Astrocyte (in vitro differentiated cells and primary cell): ENCODE measurements at regions not wholly inside any gene's neighbourhood (a gene's known extent, or its start where the extent isn't known, plus 50 kb on each side); places are given as distances from the start of the nearest gene placed in this dataset.

Source experiments
- DNase-seq: peaks from one replicate; pipeline ENCODE4 v3.0.0-alpha.2; 2010; ENCODE audit warnings: low read depth
- FAIRE-seq: peaks from 2 replicates; lab custom pipeline; 2011; peaks lifted over from hg19 to GRCh38; lab: Jason Lieb, UNC
- H2AFZ ChIP-seq: 2 replicates; pipeline ENCODE4 v1.6.0; 2012; ENCODE audit warnings: low read depth, low read length, inconsistent platforms
- H3K27ac ChIP-seq: 2 replicates; pipeline ENCODE4 v1.5.1; 2011; ENCODE audit warnings: low read depth, low read length, inconsistent platforms
- H3K27me3 ChIP-seq: 2 replicates; pipeline ENCODE4 v1.6.0; 2011; ENCODE audit warnings: low read length, inconsistent platforms; ENCODE audit not compliant: insufficient read depth
- H3K36me3 ChIP-seq: 2 replicates; pipeline ENCODE4 v1.5.1; 2011; ENCODE audit warnings: low read length, inconsistent platforms; ENCODE audit not compliant: insufficient read depth
- H3K4me1 ChIP-seq: 2 replicates; pipeline ENCODE4 v1.5.1; 2011; ENCODE audit warnings: low read length, inconsistent platforms; ENCODE audit not compliant: insufficient read depth
- H3K4me2 ChIP-seq: 2 replicates; pipeline ENCODE4 v1.6.0; 2012; ENCODE audit warnings: low read length, inconsistent platforms
- H3K4me3 ChIP-seq: 2 replicates; pipeline ENCODE4 v1.5.1; 2011; ENCODE audit warnings: low read depth, mild to moderate bottlenecking, low read length, inconsistent platforms; ENCODE audit not compliant: insufficient read depth
- H3K79me2 ChIP-seq: 2 replicates; pipeline ENCODE4 v1.6.0; 2012; ENCODE audit warnings: mild to moderate bottlenecking, low read length, inconsistent platforms; ENCODE audit not compliant: insufficient read depth
- H3K9ac ChIP-seq: 2 replicates; pipeline ENCODE4 v1.6.0; 2012; ENCODE audit warnings: mild to moderate bottlenecking, low read length, inconsistent platforms
- H3K9me3 ChIP-seq: 2 replicates; pipeline ENCODE4 v1.5.1; 2012; ENCODE audit warnings: low read depth, mild to moderate bottlenecking, low read length, inconsistent platforms; ENCODE audit not compliant: insufficient read depth
- H4K20me1 ChIP-seq: 2 replicates; pipeline ENCODE4 v1.6.0; 2012; ENCODE audit warnings: low read length, inconsistent platforms; ENCODE audit not compliant: insufficient read depth
- H3K27ac Mint-ChIP-seq: one replicate; pipeline ENCODE4 v1.8.0; 2021; ENCODE audit warnings: mild to moderate bottlenecking, mixed read lengths; ENCODE audit not compliant: unreplicated experiment
- H3K27me3 Mint-ChIP-seq: one replicate; pipeline ENCODE4 v1.8.0; 2021; ENCODE audit warnings: low read depth, mixed read lengths; ENCODE audit not compliant: unreplicated experiment
- H3K36me3 Mint-ChIP-seq: one replicate; pipeline ENCODE4 v1.8.0; 2021; ENCODE audit warnings: low read depth, mixed read lengths; ENCODE audit not compliant: unreplicated experiment
- H3K4me1 Mint-ChIP-seq: one replicate; pipeline ENCODE4 v1.8.0; 2021; ENCODE audit warnings: low read depth, mixed read lengths; ENCODE audit not compliant: unreplicated experiment
- H3K4me3 Mint-ChIP-seq: one replicate; pipeline ENCODE4 v1.8.0; 2021; ENCODE audit warnings: mild to moderate bottlenecking, moderate library complexity, mixed read lengths; ENCODE audit not compliant: unreplicated experiment
- H3K9me3 Mint-ChIP-seq: one replicate; pipeline ENCODE4 v1.8.0; 2021; ENCODE audit warnings: mild to moderate bottlenecking, mixed read lengths; ENCODE audit not compliant: unreplicated experiment
- CTCF ChIP-seq: IDR thresholded peaks from 2 replicates; pipeline ENCODE4 v1.5.1; 2011; ENCODE audit warnings: low read depth, mild to moderate bottlenecking, inconsistent platforms, low read length, moderate library complexity; ENCODE audit not compliant: insufficient read depth
- EZH2 ChIP-seq: IDR thresholded peaks from 2 replicates; pipeline ENCODE4 v1.6.1; 2012; ENCODE audit warnings: mild to moderate bottlenecking, low read length, inconsistent platforms; ENCODE audit not compliant: insufficient read depth

GRCh38 chr7:13151978-13152377, 464.5 kb downstream of the ARL4A start:
- no peaks in the 10 kb centered on the region for H3K36me3 ChIP-seq
- no peaks in the 10 kb centered on the region for H3K27me3 ChIP-seq
- no peaks in the 10 kb centered on the region for H4K20me1 ChIP-seq
- no peak overlapping the region for H2AFZ ChIP-seq
- H3K4me1 Mint-ChIP-seq: no peaks in the 10 kb centered on the region
- H3K36me3 Mint-ChIP-seq: no peaks in the 10 kb centered on the region
- FAIRE-seq: no peak
- no peak overlapping the region for H3K4me3 ChIP-seq
- no peaks in the 10 kb centered on the region for H3K9me3 ChIP-seq
- H3K27ac ChIP-seq: no peak overlapping the region
- no peaks in the 10 kb centered on the region for H3K79me2 ChIP-seq
- no peaks in the 10 kb centered on the region for H3K27me3 Mint-ChIP-seq
- no peak overlapping the region for H3K4me3 Mint-ChIP-seq
- TF ChIP-seq EZH2 (no peak), CTCF (no peak)
- H3K4me1 ChIP-seq: no peaks in the 10 kb centered on the region
- no peaks in the 10 kb centered on the region for H3K9me3 Mint-ChIP-seq
- H3K4me2 ChIP-seq: no peak overlapping the region
- DNase-seq: no peak
- H3K27ac Mint-ChIP-seq: no peak overlapping the region
- H3K9ac ChIP-seq: no peak overlapping the region

- FAIRE-seq (no peak), DNase-seq (no peak)
- H4K20me1 ChIP-seq: no peaks in the 10 kb centered on the region
- H3K36me3 ChIP-seq: no peaks in the 10 kb centered on the region
- no peaks in the 10 kb centered on the region for H3K27me3 ChIP-seq
- H3K27ac ChIP-seq: no peak overlapping the region
- H3K9ac ChIP-seq: no peak overlapping the region
- Mint-ChIP-seq H3K27me3 (no peaks in the 10 kb centered on the region), H3K27ac (no peak overlapping the region), H3K9me3 (no peaks in the 10 kb centered on the region), H3K4me3 (no peak overlapping the region), H3K4me1 (no peaks in the 10 kb centered on the region), H3K36me3 (no peaks in the 10 kb centered on the region)
- no peaks in the 10 kb centered on the region for H3K4me1 ChIP-seq
- H3K4me2 ChIP-seq: no peak overlapping the region
- no peak overlapping the region for H3K4me3 ChIP-seq
- no peak overlapping the region for H2AFZ ChIP-seq
- TF ChIP-seq CTCF (no peak), EZH2 (no peak)
- H3K9me3 ChIP-seq: no peaks in the 10 kb centered on the region
- H3K79me2 ChIP-seq: no peaks in the 10 kb centered on the region
Observed at GRCh38 chr7:13152755-13153154, 465.3 kb downstream of the ARL4A start.

GRCh38 chr7:13153266-13153665, 465.8 kb downstream of the ARL4A start:
- no peaks in the 10 kb centered on the region for H3K4me1 Mint-ChIP-seq
- Histone ChIP-seq H3K27me3 (no peaks in the 10 kb centered on the region), H2AFZ (no peak overlapping the region), H3K4me1 (no peaks in the 10 kb centered on the region), H3K9me3 (no peaks in the 10 kb centered on the region), H3K36me3 (no peaks in the 10 kb centered on the region), H3K4me3 (no peak overlapping the region), H3K4me2 (no peak overlapping the region), H4K20me1 (no peaks in the 10 kb centered on the region), H3K9ac (no peak overlapping the region), H3K27ac (no peak overlapping the region), H3K79me2 (no peaks in the 10 kb centered on the region)
- no peak overlapping the region for H3K4me3 Mint-ChIP-seq
- H3K9me3 Mint-ChIP-seq: no peaks in the 10 kb centered on the region
- no peak for FAIRE-seq
- no peaks in the 10 kb centered on the region for H3K27me3 Mint-ChIP-seq
- TF ChIP-seq EZH2 (no peak), CTCF (no peak)
- H3K27ac Mint-ChIP-seq: no peak overlapping the region
- no peak for DNase-seq
- no peaks in the 10 kb centered on the region for H3K36me3 Mint-ChIP-seq
